Keratinocyte (primary cell): ENCODE measurements at regions not wholly inside any gene's neighbourhood (a gene's known extent, or its start where the extent isn't known, plus 50 kb on each side); places are given as distances from the start of the nearest gene placed in this dataset.

Experiments used
- DNase-seq: peaks from one replicate; pipeline ENCODE4 v3.0.0-alpha.2; 2011; ENCODE audit warnings: low read depth, missing footprints, low spot score
- FAIRE-seq: peaks from 2 replicates; lab custom pipeline; 2011; peaks lifted over from hg19 to GRCh38; lab: Jason Lieb, UNC
- H2AFZ ChIP-seq: 2 replicates; pipeline ENCODE4 v1.6.0; 2012; ENCODE audit warnings: low read length, control low read depth, inconsistent platforms; ENCODE audit not compliant: control insufficient read depth
- H3K27ac ChIP-seq: 2 replicates; pipeline ENCODE4 v1.5.1; 2011; ENCODE audit warnings: low read length; ENCODE audit not compliant: control insufficient read depth, insufficient read depth
- H3K27me3 ChIP-seq: 3 replicates; pipeline ENCODE4 v1.6.0; 2011; ENCODE audit warnings: low read length; ENCODE audit not compliant: control insufficient read depth, insufficient read depth; ENCODE audit errors: extremely low read depth
- H3K36me3 ChIP-seq, 2 experiments: 2 replicates in 1 of 2; 3 replicates in 1 of 2; pipeline ENCODE4 v1.5.1; 2011; ENCODE audit warnings: low read length in 2 of 2, mild to moderate bottlenecking in 1 of 2; ENCODE audit not compliant: control insufficient read depth in 2 of 2, insufficient read depth in 2 of 2; ENCODE audit errors: extremely low read depth in 1 of 2
- H3K4me1 ChIP-seq: 3 replicates; pipeline ENCODE4 v1.5.1; 2011; ENCODE audit warnings: low read length; ENCODE audit not compliant: control insufficient read depth, insufficient read depth; ENCODE audit errors: extremely low read depth
- H3K4me2 ChIP-seq: 3 replicates; pipeline ENCODE4 v1.6.0; 2011; ENCODE audit warnings: low read depth, low read length; ENCODE audit not compliant: control insufficient read depth, insufficient read depth; ENCODE audit errors: extremely low read depth
- H3K4me3 ChIP-seq, 3 experiments: fragments of 200-600 bp in 1 of 3; sonication (generic) in 1 of 3; 2 replicates in 2 of 3; 3 replicates in 1 of 3; pipeline ENCODE4 v1.5.1; 2011 to 2016; ENCODE audit warnings: low read length in 3 of 3, mild to moderate bottlenecking in 3 of 3, control low read depth in 2 of 3, inconsistent platforms in 1 of 3, low read depth in 1 of 3, mixed read lengths in 1 of 3, mixed run types in 1 of 3, moderate library complexity in 1 of 3; ENCODE audit not compliant: control insufficient read depth in 2 of 3, insufficient read depth in 2 of 3; ENCODE audit errors: extremely low read depth in 1 of 3
- H3K79me2 ChIP-seq: 2 replicates; pipeline ENCODE4 v1.6.0; 2012; ENCODE audit warnings: low read length; ENCODE audit not compliant: control insufficient read depth, insufficient read depth
- H3K9ac ChIP-seq: 3 replicates; pipeline ENCODE4 v1.6.0; 2011; ENCODE audit warnings: low read length; ENCODE audit not compliant: control insufficient read depth, insufficient read depth; ENCODE audit errors: extremely low read depth
- H3K9me1 ChIP-seq: 3 replicates; pipeline ENCODE4 v1.6.0; 2011; ENCODE audit warnings: low read length; ENCODE audit not compliant: control insufficient read depth, insufficient read depth; ENCODE audit errors: extremely low read depth
- H3K9me3 ChIP-seq: 2 replicates; pipeline ENCODE4 v1.5.1; 2012; ENCODE audit warnings: low read depth, low read length; ENCODE audit not compliant: control insufficient read depth
- H4K20me1 ChIP-seq: 3 replicates; pipeline ENCODE4 v1.6.0; 2011; ENCODE audit warnings: low read length; ENCODE audit not compliant: control insufficient read depth, insufficient read depth; ENCODE audit errors: extremely low read depth
- EZH2 ChIP-seq: IDR thresholded peaks from one replicate; pipeline ENCODE4 v1.6.1; 2012; ENCODE audit warnings: inconsistent platforms, mild to moderate bottlenecking, low read length, moderate library complexity
- dilution Hi-C: fragments of 300-500 bp; cut with MboI; formaldehyde crosslinking; loops from one replicate; pipeline ENCODE4 v1.7.0; 2020; ENCODE audit warnings: low sequenced_read_pairs; ENCODE audit not compliant: extremely low pct_ligation_motif_present
- TF ChIP-seq, protein P1 (sequence below), 3 experiments: IDR thresholded peaks in 1 of 3; conservative IDR thresholded peaks in 1 of 3; optimal IDR thresholded peaks in 1 of 3; 2 replicates in 2 of 3; 3 replicates in 1 of 3; pipeline versions ENCODE3 to v1.5.1; 2011; ENCODE audit warnings: low read length in 3 of 3, mild to moderate bottlenecking in 3 of 3, moderate library complexity in 2 of 3, control low read depth in 1 of 3, inconsistent platforms in 1 of 3; ENCODE audit not compliant: insufficient read depth in 2 of 3; ENCODE audit errors: extremely low read depth in 1 of 3

DNA sequence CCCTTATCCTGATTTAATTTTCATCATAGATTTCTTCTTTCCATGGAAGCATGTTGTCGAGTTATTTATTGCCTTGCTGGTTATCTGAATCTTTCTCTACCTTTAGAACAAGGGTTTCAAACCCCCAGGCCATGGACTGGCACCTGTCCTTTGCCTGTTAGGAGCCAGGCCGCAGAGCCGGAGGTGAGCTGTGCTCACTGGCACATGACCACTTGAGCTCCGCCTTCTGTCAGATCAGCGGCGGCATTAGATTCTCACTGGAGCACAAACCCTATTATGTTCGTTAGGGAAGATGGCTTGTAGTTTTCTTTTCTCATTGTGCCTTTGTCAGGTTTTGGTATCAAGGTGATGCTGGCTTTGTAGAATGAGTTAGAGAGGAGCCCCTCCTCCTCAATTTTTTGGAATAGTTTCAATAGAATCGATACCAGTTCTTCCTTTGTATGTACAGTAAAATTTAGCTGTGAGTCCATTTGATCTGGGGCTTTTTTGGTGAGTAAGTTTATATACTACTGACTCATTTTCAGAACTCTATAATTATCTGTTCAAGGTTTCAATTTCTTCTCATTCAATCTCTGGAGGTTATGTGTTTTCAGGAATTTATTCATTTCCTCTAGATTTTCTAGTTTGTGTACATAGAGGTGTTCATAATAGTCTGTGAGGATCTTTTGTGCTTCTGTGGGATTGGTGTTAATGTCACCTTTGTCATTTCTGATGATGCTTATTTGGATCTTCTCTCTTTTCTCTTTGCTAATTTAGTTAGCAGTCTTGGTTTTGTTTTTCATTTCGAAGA is 668.0 kb upstream of the FAM98A start:
- no peak for DNase-seq
- Histone ChIP-seq H3K79me2 (no peaks in the 10 kb centered on the region), H3K4me2 (no peak overlapping the region), H3K36me3 (no peaks in the 10 kb centered on the region), H4K20me1 (no peaks in the 10 kb centered on the region), H3K4me1 (no peaks in the 10 kb centered on the region), H3K27ac (no peak overlapping the region), H3K9me3 (no peaks in the 10 kb centered on the region), H2AFZ (no peak overlapping the region), H3K9me1 (no peaks in the 10 kb centered on the region), H3K27me3 (no peaks in the 10 kb centered on the region), H3K9ac (no peak overlapping the region), H3K4me3 (no peak overlapping the region)
- dilution Hi-C loops, result no loop called here
- no peak for TF ChIP-seq EZH2
- TF ChIP-seq, protein P1, sequence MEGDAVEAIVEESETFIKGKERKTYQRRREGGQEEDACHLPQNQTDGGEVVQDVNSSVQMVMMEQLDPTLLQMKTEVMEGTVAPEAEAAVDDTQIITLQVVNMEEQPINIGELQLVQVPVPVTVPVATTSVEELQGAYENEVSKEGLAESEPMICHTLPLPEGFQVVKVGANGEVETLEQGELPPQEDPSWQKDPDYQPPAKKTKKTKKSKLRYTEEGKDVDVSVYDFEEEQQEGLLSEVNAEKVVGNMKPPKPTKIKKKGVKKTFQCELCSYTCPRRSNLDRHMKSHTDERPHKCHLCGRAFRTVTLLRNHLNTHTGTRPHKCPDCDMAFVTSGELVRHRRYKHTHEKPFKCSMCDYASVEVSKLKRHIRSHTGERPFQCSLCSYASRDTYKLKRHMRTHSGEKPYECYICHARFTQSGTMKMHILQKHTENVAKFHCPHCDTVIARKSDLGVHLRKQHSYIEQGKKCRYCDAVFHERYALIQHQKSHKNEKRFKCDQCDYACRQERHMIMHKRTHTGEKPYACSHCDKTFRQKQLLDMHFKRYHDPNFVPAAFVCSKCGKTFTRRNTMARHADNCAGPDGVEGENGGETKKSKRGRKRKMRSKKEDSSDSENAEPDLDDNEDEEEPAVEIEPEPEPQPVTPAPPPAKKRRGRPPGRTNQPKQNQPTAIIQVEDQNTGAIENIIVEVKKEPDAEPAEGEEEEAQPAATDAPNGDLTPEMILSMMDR (optimal IDR thresholded peaks at IDR 0.05 in 1 of 3, IDR thresholded peaks at IDR 0.05 in 1 of 3, conservative IDR thresholded peaks at IDR 0.05 in 1 of 3; ENCODE audit: extremely low read depth in 1 of 3, insufficient read depth in 2 of 3, low read length in 3 of 3), result no peak
- no peak for FAIRE-seq

GRCh38 chr2:34261701-34262100 is 662.6 kb upstream of the FAM98A start:
- dilution Hi-C loops, result no loop called here
- no peak overlapping the region for H3K9ac ChIP-seq
- H3K9me1 ChIP-seq, result no peaks in the 10 kb centered on the region
- no peak for FAIRE-seq
- H3K27me3 ChIP-seq, result no peaks in the 10 kb centered on the region
- TF ChIP-seq EZH2, result no peak
- TF ChIP-seq, protein P1 (optimal IDR thresholded peaks at IDR 0.05 in 1 of 3, IDR thresholded peaks at IDR 0.05 in 1 of 3, conservative IDR thresholded peaks at IDR 0.05 in 1 of 3; ENCODE audit: extremely low read depth in 1 of 3, insufficient read depth in 2 of 3, low read length in 3 of 3), result no peak
- no peak overlapping the region for H3K27ac ChIP-seq
- DNase-seq, result no peak
- H4K20me1 ChIP-seq, result no peaks in the 10 kb centered on the region
- H3K79me2 ChIP-seq, result no peaks in the 10 kb centered on the region
- H3K4me1 ChIP-seq, result no peaks in the 10 kb centered on the region
- H3K9me3 ChIP-seq, result no peaks in the 10 kb centered on the region
- H3K4me3 ChIP-seq, result no peak overlapping the region
- H3K4me2 ChIP-seq, result no peak overlapping the region
- H3K36me3 ChIP-seq, result no peaks in the 10 kb centered on the region
- no peak overlapping the region for H2AFZ ChIP-seq
